Progenitor cell of endocrine pancreas (in vitro differentiated cells): ENCODE measurements at regions not wholly inside any gene's neighbourhood (a gene's known extent, or its start where the extent isn't known, plus 50 kb on each side); places are given as distances from the start of the nearest gene placed in this dataset.
"Not testable (repeated sequence)": the region's sequence is repeated elsewhere in the genome, so short reads cannot be mapped to it uniquely, and the experiment has no call there.

Experiments
- DNase-seq: peaks from one replicate; pipeline ENCODE4 v3.0.0; 2021; ENCODE audit warnings: low spot score; ENCODE audit not compliant: unreplicated experiment
- H3K27ac Mint-ChIP-seq: 2 replicates; pipeline ENCODE4 v1.8.0; 2021; ENCODE audit warnings: mild to moderate bottlenecking, moderate library complexity, mixed read lengths
- H3K27me3 Mint-ChIP-seq: 2 replicates; pipeline ENCODE4 v1.8.0; 2021; ENCODE audit warnings: mixed read lengths
- H3K36me3 Mint-ChIP-seq: 2 replicates; pipeline ENCODE4 v1.8.0; 2022; ENCODE audit warnings: mixed read lengths; ENCODE audit not compliant: insufficient read depth
- H3K4me1 Mint-ChIP-seq: 2 replicates; pipeline ENCODE4 v1.8.0; 2021; ENCODE audit warnings: low read depth, mixed read lengths
- H3K4me3 Mint-ChIP-seq: 2 replicates; pipeline ENCODE4 v1.8.0; 2021; ENCODE audit warnings: low read depth, mild to moderate bottlenecking, moderate library complexity, mixed read lengths
- H3K9me3 Mint-ChIP-seq: 2 replicates; pipeline ENCODE4 v1.8.0; 2021; ENCODE audit warnings: low read depth, mixed read lengths
- CTCF ChIP-seq: fragments of 200-600 bp; sonication (generic); IDR thresholded peaks from one replicate; pipeline ENCODE4 v1.5.0; 2021; ENCODE audit warnings: antibody characterized with exemption, mild to moderate bottlenecking; ENCODE audit not compliant: unreplicated experiment

- no peaks in the 10 kb centered on the region for H3K27me3 Mint-ChIP-seq
- no peak for TF ChIP-seq CTCF
- no peak overlapping the region for H3K4me3 Mint-ChIP-seq
- H3K27ac Mint-ChIP-seq: no peak overlapping the region
- H3K4me1 Mint-ChIP-seq: no peaks in the 10 kb centered on the region
- no peaks in the 10 kb centered on the region for H3K36me3 Mint-ChIP-seq
- no peak for DNase-seq
- peaks cover 31% of the 10 kb centered on the region for H3K9me3 Mint-ChIP-seq
Measured at GRCh38 chr13:19362946-19363510, 181.4 kb upstream of the TUBA3C start.

- H3K27me3 Mint-ChIP-seq, H3K4me1 Mint-ChIP-seq, DNase-seq, H3K27ac Mint-ChIP-seq, H3K36me3 Mint-ChIP-seq, H3K4me3 Mint-ChIP-seq: not testable (repeated sequence)
- H3K9me3 Mint-ChIP-seq: peaks cover 34% of the 10 kb centered on the region
Measured at GRCh38 chr13:19359697-19360096, 178.1 kb upstream of the TUBA3C start.

GRCh38 chr13:19345916-19346422 lies 164.3 kb upstream of the TUBA3C start:
- Mint-ChIP-seq H3K9me3 (peaks cover 29% of the 10 kb centered on the region), H3K36me3 (no peaks in the 10 kb centered on the region), H3K4me3 (no peak overlapping the region), H3K4me1 (no peaks in the 10 kb centered on the region), H3K27ac (no peak overlapping the region), H3K27me3 (no peaks in the 10 kb centered on the region)
- no peak for TF ChIP-seq CTCF
- DNase-seq: no peak

GRCh38 chr13:19345158-19345557 lies 163.5 kb upstream of the TUBA3C start:
- Mint-ChIP-seq H3K27ac (no peak overlapping the region), H3K4me1 (no peaks in the 10 kb centered on the region), H3K9me3 (peaks cover 35% of the 10 kb centered on the region), H3K4me3 (no peak overlapping the region), H3K27me3 (no peaks in the 10 kb centered on the region), H3K36me3 (no peaks in the 10 kb centered on the region)
- no peak for DNase-seq
- TF ChIP-seq CTCF: no peak

GRCh38 chr13:19344585-19345120 lies 163.0 kb upstream of the TUBA3C start:
- not testable (repeated sequence) for H3K27ac Mint-ChIP-seq, H3K4me1 Mint-ChIP-seq, H3K4me3 Mint-ChIP-seq, H3K27me3 Mint-ChIP-seq, DNase-seq, H3K36me3 Mint-ChIP-seq
- peaks cover 35% of the 10 kb centered on the region for H3K9me3 Mint-ChIP-seq

GRCh38 chr13:19332378-19332777 lies 150.8 kb upstream of the TUBA3C start:
- H3K4me1 Mint-ChIP-seq: no peaks in the 10 kb centered on the region
- H3K4me3 Mint-ChIP-seq: no peak overlapping the region
- TF ChIP-seq CTCF: no peak
- H3K27ac Mint-ChIP-seq: no peak overlapping the region
- no peaks in the 10 kb centered on the region for H3K27me3 Mint-ChIP-seq
- peaks cover 1% of the 10 kb centered on the region for H3K36me3 Mint-ChIP-seq
- H3K9me3 Mint-ChIP-seq: peaks cover 54% of the 10 kb centered on the region
- no peak for DNase-seq
